C4-2B (cell line): ENCODE measurements at regions not wholly inside any gene's neighbourhood (a gene's known extent, or its start where the extent isn't known, plus 50 kb on each side); places are given as distances from the start of the nearest gene placed in this dataset.
"Not testable (repeated sequence)": the region's sequence is repeated elsewhere in the genome, so short reads cannot be mapped to it uniquely, and the experiment has no call there.

Experiments
- H3K27ac ChIP-seq: fragments of 450-650 bp; 2 replicates; pipeline ENCODE4 v1.5.1; 2017
- ZFX ChIP-seq: fragments of 450-650 bp; IDR thresholded peaks from 2 replicates; pipeline ENCODE4 v1.6.1; 2017
- TF ChIP-seq, protein P1 (sequence below): fragments of 450-650 bp; conservative IDR thresholded peaks from 2 replicates; pipeline ENCODE4 v1.5.1; 2017; ENCODE audit warnings: mild to moderate bottlenecking

DNA sequence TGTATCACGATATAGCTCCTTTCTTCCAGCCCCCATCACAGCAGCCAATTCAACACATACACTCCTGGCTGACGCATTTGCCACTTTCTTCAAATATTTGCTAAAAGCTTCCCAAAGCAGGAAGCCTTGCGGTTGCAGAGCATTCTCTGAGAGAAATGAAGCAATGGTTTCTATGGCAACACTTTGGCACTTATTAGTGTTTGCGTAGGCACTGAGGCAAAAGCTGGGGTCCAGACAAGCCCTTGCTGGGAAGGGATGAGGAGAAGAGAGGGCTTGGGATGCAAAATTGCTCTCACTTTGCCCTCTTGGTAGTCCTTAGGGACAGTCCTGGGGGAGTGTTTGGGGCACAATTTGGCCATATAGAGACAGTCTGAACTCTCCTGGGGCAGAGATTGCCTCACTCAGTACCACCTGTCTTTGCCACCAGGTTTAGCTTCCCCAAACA lies 55.0 kb upstream of the PAK3 start:
- H3K27ac ChIP-seq, result no peak overlapping the region
- TF ChIP-seq ZFX, result no peak
- TF ChIP-seq, protein P1, sequence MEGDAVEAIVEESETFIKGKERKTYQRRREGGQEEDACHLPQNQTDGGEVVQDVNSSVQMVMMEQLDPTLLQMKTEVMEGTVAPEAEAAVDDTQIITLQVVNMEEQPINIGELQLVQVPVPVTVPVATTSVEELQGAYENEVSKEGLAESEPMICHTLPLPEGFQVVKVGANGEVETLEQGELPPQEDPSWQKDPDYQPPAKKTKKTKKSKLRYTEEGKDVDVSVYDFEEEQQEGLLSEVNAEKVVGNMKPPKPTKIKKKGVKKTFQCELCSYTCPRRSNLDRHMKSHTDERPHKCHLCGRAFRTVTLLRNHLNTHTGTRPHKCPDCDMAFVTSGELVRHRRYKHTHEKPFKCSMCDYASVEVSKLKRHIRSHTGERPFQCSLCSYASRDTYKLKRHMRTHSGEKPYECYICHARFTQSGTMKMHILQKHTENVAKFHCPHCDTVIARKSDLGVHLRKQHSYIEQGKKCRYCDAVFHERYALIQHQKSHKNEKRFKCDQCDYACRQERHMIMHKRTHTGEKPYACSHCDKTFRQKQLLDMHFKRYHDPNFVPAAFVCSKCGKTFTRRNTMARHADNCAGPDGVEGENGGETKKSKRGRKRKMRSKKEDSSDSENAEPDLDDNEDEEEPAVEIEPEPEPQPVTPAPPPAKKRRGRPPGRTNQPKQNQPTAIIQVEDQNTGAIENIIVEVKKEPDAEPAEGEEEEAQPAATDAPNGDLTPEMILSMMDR, result no peak

DNA sequence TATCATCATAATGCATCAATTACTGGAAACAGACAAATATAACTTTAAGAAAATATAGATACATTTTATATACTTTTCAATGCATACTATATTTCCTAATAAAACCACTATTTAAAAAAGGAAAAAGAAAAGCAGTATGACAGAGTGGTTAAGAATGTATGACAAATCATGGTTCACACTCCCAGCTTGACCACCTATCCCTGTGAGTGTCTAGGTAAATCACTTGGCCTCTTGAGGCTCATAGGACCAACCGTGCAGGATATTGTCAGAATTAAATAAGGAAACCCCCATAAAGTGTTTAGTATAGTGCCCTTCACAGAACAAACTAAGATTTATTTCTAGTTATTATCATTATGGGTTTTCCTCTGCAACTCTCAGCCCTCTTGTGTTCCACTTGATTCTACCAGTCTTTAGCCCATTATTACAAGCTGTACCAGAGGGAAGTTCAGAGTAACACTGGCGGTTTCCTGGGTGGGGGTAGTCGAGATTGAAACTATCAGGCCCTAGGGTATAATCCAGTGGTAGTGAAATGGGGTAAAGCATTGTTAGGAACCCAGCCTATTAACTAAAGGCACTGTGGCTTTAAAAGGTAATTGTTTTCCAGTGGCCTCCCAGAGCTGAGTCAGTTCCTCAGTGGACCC lies 55.5 kb upstream of the PAK3 start:
- no peak overlapping the region for H3K27ac ChIP-seq
- TF ChIP-seq, protein P1, result no peak
- TF ChIP-seq ZFX, result no peak

DNA sequence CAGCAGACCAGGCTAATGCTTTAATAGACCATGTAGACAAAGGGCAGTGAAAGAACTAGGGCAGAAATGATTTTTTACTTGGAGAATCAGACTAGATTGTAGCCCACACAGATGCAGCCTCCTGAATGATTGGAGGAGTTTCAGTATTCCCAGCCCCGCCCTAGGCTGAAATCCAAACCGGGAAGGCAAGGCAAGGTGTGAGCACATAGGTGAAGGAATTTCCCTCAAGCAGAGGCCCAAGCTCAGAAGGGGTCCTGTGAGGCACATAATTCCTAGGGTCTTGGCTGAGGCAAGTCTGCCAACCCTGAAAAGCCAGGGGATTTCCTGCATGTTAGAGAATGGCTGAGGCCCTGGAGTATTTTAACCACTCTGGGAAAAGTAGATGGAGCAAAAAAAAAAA lies 56.4 kb upstream of the PAK3 start:
- no peak overlapping the region for H3K27ac ChIP-seq
- no peak for TF ChIP-seq ZFX

DNA sequence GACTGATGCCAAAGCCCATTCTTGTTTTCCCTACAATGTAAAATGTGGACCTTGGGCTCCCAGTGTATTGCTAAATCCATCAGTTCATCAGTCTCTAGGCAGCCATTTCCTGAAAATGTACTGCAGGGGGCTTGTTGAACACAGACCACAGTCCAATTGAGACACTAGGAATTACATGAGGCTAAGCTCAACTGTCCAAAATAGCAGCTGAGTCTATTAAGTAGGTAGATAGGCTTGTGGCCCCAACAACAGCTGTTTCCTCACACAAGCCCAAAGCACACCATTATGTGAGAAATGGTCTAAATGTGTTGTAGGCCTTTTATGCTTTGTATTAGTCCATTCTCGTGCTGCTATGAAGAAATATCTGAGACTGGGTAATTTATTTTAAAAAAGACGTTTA lies 60.0 kb upstream of the PAK3 start:
- TF ChIP-seq ZFX, result no peak
- TF ChIP-seq, protein P1, result no peak

DNA sequence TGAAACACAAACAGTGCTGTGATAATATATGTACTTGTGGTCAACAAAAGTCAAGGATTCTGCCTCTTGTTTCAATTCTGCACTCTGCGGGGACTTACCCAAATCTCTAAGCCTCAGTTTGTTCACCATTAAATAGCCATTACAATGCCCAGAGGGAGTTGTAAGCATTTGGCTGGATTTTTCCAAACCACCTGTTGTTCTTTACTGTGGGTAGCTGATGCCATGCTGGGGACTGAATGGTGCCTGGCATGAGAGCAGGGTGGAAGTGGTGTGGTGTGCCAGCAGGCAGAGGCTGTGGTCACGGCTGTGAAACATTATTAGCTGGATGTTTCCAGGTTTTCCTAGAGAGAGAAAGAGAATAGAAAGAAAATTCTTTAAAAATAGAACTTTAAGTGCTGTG lies 60.7 kb upstream of the PAK3 start:
- no peak for TF ChIP-seq ZFX
- TF ChIP-seq, protein P1, result no peak

More for the DNA sequence above, 60.0 kb upstream of the PAK3 start:
- no peak overlapping the region for H3K27ac ChIP-seq

DNA sequence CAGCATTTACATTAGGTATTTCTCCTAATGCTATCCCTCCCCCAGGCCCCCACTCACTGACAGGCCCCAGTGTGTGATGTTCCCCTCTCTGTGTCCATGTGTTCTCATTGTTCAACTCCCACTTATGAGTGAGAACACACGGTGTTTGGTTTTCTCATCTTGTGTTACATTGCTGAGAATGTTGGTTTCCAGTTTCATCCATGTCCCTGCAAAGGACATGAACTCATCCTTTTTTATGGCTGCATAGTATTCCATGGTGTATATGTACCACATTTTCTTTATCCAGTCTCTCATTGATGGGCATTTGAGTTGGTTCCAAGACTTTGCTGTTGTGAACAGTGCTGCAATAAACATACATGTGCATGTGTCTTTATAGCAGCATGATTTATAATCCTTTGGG lies 73.0 kb upstream of the PAK3 start:
- not testable (repeated sequence) for H3K27ac ChIP-seq

More for the DNA sequence above, 60.7 kb upstream of the PAK3 start:
- no peak overlapping the region for H3K27ac ChIP-seq

DNA sequence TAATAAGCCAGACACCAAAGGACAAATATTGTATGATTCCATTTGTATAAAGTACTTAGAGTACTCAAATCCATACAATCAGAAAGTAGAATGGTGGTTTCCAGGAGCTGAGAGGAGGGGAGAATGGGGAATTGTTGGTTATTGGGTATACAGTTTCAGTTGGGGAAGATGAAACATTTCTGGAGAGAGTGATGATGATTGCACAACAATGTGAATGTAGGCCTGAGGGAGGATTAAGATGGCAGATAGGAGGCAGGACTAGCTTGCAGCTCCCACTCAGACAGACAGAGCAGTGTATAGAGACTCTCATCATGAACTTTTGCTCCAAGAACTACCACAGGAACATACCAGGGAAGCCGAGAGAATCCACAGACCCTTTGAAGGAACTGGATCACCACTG lies 75.7 kb upstream of the PAK3 start:
- H3K27ac ChIP-seq, result no peak overlapping the region
- TF ChIP-seq ZFX, result no peak
- TF ChIP-seq, protein P1, result no peak

DNA sequence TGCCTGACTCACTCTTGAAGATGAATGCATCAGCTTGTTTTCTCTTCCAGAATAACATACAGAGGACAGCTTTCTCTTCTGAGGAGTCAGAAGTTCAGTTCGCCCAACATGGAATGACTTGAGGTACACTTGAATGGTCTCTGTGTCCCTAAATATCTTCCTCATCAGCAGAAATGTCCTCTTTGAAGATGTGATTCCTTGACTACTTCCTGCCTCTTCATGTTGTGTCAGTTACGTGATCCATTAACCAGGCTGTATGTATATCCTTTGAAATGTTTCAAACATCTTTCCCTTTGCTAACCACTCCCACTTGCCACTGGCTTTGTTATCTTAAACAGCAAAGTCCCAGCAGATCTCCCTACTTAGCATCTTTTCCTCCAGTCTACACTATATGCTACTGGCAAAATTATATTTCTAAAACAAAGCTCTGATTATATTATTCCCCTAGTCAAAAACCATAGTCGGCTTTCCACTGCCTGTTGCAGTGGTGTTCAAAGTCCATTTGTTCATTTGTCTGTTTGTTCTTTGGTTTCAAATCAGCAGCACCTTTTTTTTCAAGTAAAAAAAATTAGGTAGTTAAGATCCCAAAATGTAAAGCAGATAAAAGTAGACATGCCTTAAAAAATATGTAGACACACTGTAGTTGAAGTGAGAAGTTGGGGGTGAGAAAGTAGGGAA lies 82.1 kb upstream of the PAK3 start:
- no peak for TF ChIP-seq ZFX
- TF ChIP-seq, protein P1, result no peak
- H3K27ac ChIP-seq, result no peak overlapping the region
